Retina (tissue), 1 donor: ENCODE measurements at regions not wholly inside any gene's neighbourhood (a gene's known extent, or its start where the extent isn't known, plus 50 kb on each side); places are given as distances from the start of the nearest gene placed in this dataset.
"Not testable (repeated sequence)": the region's sequence is repeated elsewhere in the genome, so short reads cannot be mapped to it uniquely, and the experiment has no call there.

Experiments used
- DNase-seq: peaks from one replicate; pipeline ENCODE4 v3.0.0-alpha.2; 2016

DNA sequence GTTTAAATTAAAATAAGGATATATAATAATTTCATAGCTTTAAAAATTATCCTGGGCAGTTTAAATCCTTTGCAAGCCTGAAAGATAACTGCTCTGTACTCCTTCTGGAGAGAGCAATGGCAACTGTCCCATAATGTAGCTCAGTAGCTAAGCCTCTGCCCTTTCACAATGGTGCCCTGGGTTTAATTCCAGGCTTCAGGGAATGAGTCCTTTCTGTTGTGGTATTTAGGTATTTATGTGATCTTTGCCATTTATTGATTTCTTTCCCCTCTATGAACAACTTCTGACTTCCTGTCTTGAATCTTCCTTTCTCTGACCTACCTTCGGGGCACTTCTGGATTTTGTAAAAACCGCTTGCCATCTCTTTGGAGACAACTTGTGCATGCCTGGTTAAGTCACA, 773.2 kb downstream of the IPMK start:
- no peak for DNase-seq

- DNase-seq = no peak
Measured at GRCh38 chr10:57482259-57482658, 785.4 kb downstream of the IPMK start.

DNA sequence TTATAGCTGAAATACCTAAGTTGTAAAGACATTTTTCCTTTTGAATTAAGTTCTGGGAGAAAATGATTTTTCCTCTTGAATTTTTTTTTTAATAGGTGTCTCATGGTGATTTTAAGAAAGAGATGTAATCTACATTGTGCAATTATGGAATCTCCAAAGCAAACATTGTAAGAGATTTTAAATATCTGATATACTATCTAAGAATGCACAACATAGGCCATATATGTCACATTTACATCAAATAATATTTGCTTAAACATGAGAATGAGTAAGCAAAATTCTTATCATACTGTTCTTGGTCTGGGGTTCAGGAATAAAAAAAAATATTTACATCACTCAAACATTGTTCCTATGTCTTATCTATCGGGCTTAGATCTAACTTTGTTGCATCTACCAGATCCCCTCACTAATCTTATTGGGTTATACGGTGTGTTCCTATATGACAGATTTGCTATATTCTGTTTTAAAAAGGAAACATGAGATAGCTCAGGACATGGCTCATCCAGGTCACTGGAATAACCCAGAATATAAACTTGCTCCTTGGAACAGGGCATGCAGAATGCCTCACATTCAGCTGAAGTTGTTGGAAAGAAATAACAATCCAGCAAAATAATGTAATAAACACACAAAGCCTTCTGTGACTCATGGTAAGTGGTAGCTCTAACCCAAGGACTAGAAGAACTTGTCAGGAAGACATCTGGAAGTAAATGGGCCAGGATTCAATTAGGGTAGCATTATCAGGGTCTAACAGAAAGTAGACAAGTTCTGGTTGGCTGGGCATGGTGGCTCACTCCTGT, 794.7 kb downstream of the IPMK start:
- DNase-seq = no peak

- DNase-seq = no peak
Measured at GRCh38 chr10:57468894-57469432, 798.7 kb downstream of the IPMK start.

DNA sequence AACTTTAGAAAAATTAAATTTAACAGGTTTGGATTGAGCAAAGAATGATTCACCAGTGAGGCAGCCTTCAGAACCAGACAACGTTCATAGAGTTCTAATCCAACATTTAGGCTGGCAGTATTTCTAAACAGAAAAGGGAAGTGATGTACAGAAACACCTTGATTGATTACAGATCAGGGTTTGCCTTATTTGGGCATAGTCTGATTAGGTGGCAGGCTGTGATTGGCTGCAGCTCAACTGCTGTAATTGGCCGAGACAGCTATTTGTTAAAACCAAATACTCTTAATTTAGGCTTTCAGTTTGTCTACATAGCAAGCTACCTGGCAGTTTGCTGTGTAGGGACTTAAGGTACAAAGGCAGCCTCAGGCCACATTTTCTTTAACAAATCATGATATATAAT, 802.5 kb downstream of the IPMK start:
- no peak for DNase-seq

- DNase-seq = no peak
Measured at GRCh38 chr10:57460540-57460939, 807.2 kb downstream of the IPMK start.

DNA sequence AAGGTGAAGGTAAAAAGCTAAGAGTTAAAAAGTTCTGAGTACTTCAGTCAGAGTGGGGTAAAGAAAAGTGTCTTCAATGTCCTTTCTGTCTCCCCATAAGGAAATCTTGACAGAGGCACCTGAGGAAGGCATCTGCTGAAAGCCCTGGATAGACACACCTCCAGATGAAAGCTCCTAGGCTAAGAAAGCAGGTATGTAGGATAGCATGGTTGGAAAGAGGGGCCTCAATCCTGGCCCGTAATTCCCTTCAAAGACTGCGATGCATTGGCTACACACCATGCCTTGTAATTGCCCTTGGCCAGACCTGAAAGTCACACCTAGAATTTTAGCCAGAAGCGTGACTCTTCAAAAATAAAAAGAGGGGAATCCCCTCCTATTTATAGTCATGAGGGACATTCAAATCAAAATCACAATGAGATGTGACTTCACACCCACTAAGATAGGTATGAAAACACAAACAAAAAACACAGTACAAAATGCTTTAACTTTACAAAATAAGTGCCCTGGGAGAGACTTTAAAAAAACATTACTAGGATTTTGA, 809.7 kb downstream of the IPMK start:
- DNase-seq = no peak

GRCh38 chr10:57430376-57430775, 837.3 kb downstream of the IPMK start:
- no peak for DNase-seq

DNA sequence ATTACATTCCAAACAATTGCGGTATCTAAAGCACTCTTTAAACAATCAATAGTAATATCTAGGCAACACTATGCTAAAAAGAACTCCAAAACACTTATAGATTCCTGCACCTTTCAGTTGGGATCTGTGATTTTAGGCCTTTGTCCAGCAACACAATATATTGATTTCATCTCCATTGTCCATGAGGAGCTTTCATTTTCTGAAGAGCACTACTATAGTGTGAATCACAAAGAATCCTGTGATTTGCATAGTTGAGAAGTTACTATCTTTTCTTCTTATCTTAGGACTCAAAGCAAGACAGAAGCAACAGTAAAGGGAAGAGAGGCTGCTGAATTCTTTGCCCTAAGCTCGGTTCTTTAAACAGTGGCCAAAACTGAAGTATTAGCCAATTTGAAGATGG, 846.8 kb downstream of the IPMK start:
- no peak for DNase-seq

GRCh38 chr10:57418476-57418875, 849.2 kb downstream of the IPMK start:
- no peak for DNase-seq

DNA sequence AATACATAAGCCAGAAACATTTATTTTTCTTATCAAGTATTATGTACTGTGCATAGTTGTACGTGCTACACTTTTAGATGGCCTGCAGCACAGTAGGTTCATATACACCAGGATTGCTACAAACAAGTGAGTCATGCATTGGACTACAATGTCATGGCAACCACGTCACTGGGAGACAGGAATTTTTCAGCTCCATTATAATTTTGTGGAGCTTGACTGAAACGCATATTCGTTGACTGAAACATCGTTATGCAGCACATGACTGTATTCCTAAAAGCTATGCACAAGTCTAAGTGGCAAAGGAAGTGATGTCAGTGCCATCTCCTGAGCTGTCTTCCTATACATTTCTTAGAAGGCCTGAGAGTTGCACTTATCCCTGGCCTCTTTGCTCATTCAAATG, 871.8 kb downstream of the IPMK start:
- no peak for DNase-seq

- DNase-seq = no peak
Measured at GRCh38 chr10:57367412-57367811, 900.3 kb downstream of the IPMK start.

GRCh38 chr10:57362811-57363210, 904.9 kb downstream of the IPMK start:
- no peak for DNase-seq

- DNase-seq = no peak
Measured at GRCh38 chr10:57353403-57354003, 914.2 kb downstream of the IPMK start.

- DNase-seq = no peak
Measured at GRCh38 chr10:57351076-57351475, 916.6 kb downstream of the IPMK start.

GRCh38 chr10:57341294-57341693, 926.4 kb downstream of the IPMK start:
- no peak for DNase-seq

- no peak for DNase-seq
Measured at GRCh38 chr10:57338823-57339558, 928.7 kb downstream of the IPMK start.

DNA sequence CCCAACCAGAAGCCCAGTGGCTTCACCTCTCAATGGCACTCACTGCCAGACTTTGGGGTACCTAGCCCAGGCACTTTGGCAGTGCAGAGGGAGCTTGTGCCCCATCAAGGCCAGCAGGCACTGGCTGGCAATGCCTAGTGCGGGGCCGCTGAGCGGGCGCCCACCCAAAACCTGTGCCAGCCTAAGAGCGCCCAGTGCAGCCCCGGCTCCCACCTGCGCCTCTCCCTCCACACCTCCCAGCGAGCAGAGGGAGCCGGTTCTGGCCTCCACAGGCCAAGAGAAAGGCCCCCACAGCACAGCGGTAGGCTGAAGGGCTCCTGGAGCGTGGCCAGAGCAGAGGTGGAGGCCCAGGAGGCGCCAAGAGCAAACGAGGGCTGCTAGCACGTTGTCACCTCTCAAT, 930.8 kb downstream of the IPMK start:
- DNase-seq = no peak

GRCh38 chr10:57336341-57336740, 931.4 kb downstream of the IPMK start:
- no peak for DNase-seq

DNA sequence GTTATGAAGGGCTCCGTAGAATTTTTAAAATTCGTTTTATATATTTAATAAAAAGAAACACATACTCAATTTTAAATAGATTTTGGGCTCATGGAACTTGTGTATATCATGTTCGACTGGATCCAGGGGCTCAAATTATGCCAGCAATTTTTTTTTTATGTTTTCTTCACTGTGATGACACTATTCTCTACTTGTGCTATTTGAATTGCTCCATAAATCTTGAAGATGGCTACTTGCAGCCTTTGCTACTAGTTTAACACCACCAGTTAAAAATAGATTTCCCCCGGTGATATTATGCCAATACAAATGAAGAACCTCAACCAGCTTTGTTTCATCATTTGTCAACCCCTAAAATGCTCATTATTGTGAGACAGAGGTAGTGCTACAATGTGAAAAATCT, 933.2 kb downstream of the IPMK start:
- DNase-seq = no peak

- no peak for DNase-seq
Measured at GRCh38 chr10:57333880-57334279, 933.8 kb downstream of the IPMK start.

GRCh38 chr10:57321400-57321854, 946.3 kb downstream of the IPMK start:
- DNase-seq = not testable (repeated sequence)

DNA sequence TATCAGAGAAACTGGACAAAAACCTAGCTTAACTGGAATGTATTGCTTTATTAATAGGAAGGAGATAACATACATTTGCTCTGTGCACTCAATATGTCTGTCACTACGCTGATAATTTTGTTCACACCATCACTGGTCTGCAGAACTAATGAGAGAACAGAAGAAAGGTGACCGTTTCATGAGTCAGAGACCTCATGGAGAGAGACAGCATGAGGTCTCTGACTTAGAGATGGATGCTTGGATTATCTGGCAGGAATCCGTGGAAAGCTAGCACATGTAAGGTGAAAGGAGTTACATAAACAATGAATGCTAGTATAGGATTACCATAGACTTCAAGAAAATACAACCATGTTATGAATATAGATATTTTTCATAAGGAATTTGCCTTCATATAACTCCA, 947.3 kb downstream of the IPMK start:
- no peak for DNase-seq
